Endothelial cell (in vitro differentiated cells): ENCODE measurements at regions not wholly inside any gene's neighbourhood (a gene's known extent, or its start where the extent isn't known, plus 50 kb on each side); places are given as distances from the start of the nearest gene placed in this dataset.

ENCODE experiments used
- DNase-seq: peaks from one replicate; pipeline ENCODE4 v3.0.0; 2021; ENCODE audit warnings: low spot score
- H3K27ac Mint-ChIP-seq: one replicate; pipeline ENCODE4 v1.8.0; 2021; ENCODE audit warnings: mixed read lengths, inconsistent platforms; ENCODE audit not compliant: unreplicated experiment
- H3K27me3 Mint-ChIP-seq: one replicate; pipeline ENCODE4 v1.8.0; 2021; ENCODE audit warnings: mild to moderate bottlenecking, moderate library complexity, mixed read lengths, inconsistent platforms; ENCODE audit not compliant: unreplicated experiment
- H3K36me3 Mint-ChIP-seq: one replicate; pipeline ENCODE4 v1.8.0; 2021; ENCODE audit warnings: mild to moderate bottlenecking, low read depth, mixed read lengths, inconsistent platforms; ENCODE audit not compliant: unreplicated experiment
- H3K4me1 Mint-ChIP-seq: one replicate; pipeline ENCODE4 v1.8.0; 2021; ENCODE audit warnings: mild to moderate bottlenecking, mixed read lengths, inconsistent platforms; ENCODE audit not compliant: unreplicated experiment
- H3K4me3 Mint-ChIP-seq: one replicate; pipeline ENCODE4 v1.8.0; 2021; ENCODE audit warnings: mild to moderate bottlenecking, mixed read lengths, inconsistent platforms; ENCODE audit not compliant: unreplicated experiment
- H3K9me3 Mint-ChIP-seq: one replicate; pipeline ENCODE4 v1.8.0; 2021; ENCODE audit warnings: mixed read lengths, inconsistent platforms; ENCODE audit not compliant: unreplicated experiment
- CTCF ChIP-seq: fragments of 200-600 bp; sonication (generic); IDR thresholded peaks from one replicate; pipeline ENCODE4 v1.5.0; 2021; ENCODE audit warnings: antibody characterized with exemption; ENCODE audit not compliant: unreplicated experiment

- TF ChIP-seq CTCF: no peak
- no peaks in the 10 kb centered on the region for H3K9me3 Mint-ChIP-seq
- H3K27ac Mint-ChIP-seq: no peak overlapping the region
- DNase-seq: no peak
- H3K27me3 Mint-ChIP-seq: peaks cover 4% of the 10 kb centered on the region
- peaks cover 22% of the 10 kb centered on the region for H3K4me1 Mint-ChIP-seq
- peaks cover 3% of the 10 kb centered on the region for H3K36me3 Mint-ChIP-seq
- no peak overlapping the region for H3K4me3 Mint-ChIP-seq
Measured at GRCh38 chr3:72577190-72577589, 271.1 kb downstream of the SHQ1 start.

- no peak overlapping the region for H3K27ac Mint-ChIP-seq
- peaks cover 4% of the 10 kb centered on the region for H3K27me3 Mint-ChIP-seq
- peaks cover 3% of the 10 kb centered on the region for H3K36me3 Mint-ChIP-seq
- no peak for DNase-seq
- H3K4me1 Mint-ChIP-seq: peaks cover 23% of the 10 kb centered on the region
- H3K9me3 Mint-ChIP-seq: no peaks in the 10 kb centered on the region
- TF ChIP-seq CTCF: no peak
- no peak overlapping the region for H3K4me3 Mint-ChIP-seq
Measured at GRCh38 chr3:72576563-72576962, 271.7 kb downstream of the SHQ1 start.

GRCh38 chr3:72574144-72574543 lies 274.1 kb downstream of the SHQ1 start:
- H3K27ac Mint-ChIP-seq: no peak overlapping the region
- peaks cover 27% of the 10 kb centered on the region for H3K4me1 Mint-ChIP-seq
- H3K36me3 Mint-ChIP-seq: peaks cover 3% of the 10 kb centered on the region
- H3K9me3 Mint-ChIP-seq: no peaks in the 10 kb centered on the region
- peaks cover 4% of the 10 kb centered on the region for H3K27me3 Mint-ChIP-seq
- DNase-seq: no peak
- H3K4me3 Mint-ChIP-seq: no peak overlapping the region
- no peak for TF ChIP-seq CTCF

GRCh38 chr3:72573051-72573450 lies 275.2 kb downstream of the SHQ1 start:
- Mint-ChIP-seq H3K27ac (peak overlapping the region; percentile 36), H3K4me1 (peaks cover 28% of the 10 kb centered on the region)
- no peak for DNase-seq

GRCh38 chr3:72572489-72573007 lies 275.7 kb downstream of the SHQ1 start:
- Mint-ChIP-seq H3K4me1 (peaks cover 30% of the 10 kb centered on the region), H3K27ac (no peak overlapping the region), H3K9me3 (no peaks in the 10 kb centered on the region), H3K4me3 (no peak overlapping the region), H3K27me3 (no peaks in the 10 kb centered on the region), H3K36me3 (no peaks in the 10 kb centered on the region)
- no peak for TF ChIP-seq CTCF
- DNase-seq: no peak

More at GRCh38 chr3:72573051-72573450, 275.2 kb downstream of the SHQ1 start:
- peaks cover 3% of the 10 kb centered on the region for H3K36me3 Mint-ChIP-seq
- peaks cover 4% of the 10 kb centered on the region for H3K27me3 Mint-ChIP-seq
- H3K9me3 Mint-ChIP-seq: no peaks in the 10 kb centered on the region
- no peak for TF ChIP-seq CTCF
- H3K4me3 Mint-ChIP-seq: no peak overlapping the region
